ENCODE measurements at regions not wholly inside any gene's neighbourhood (a gene's known extent, or its start where the extent isn't known, plus 50 kb on each side); places are given as distances from the start of the nearest gene placed in this dataset.

DNA sequence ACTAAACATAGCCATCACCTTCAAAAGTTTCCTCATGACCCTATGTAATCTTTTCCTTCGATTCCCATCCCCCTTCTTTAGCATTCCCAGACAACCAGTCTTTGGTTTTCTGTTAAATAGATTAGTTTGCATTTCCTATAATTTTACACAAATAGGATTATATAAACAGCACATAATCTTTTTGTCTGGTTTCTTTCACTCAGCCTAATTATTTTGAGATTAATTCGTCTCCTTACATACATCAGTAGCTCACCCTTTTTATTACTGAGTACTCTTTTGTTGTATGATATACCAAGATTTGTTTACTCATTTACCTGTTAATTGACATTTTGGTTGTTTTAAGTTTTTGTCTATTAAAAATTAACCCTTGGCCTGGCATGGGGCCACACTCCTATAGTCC is 354.7 kb upstream of the CHRM2 start:
- H3K27ac Mint-ChIP-seq: no peak overlapping the region
- no peaks in the 10 kb centered on the region for H3K4me1 Mint-ChIP-seq (ENCODE audit: low read depth)
- no peaks in the 10 kb centered on the region; the same call in 1 of the 2 replicates for H3K27me3 Mint-ChIP-seq (ENCODE audit: insufficient read depth)
- DNase-seq: no peak
- TF ChIP-seq CTCF (IDR thresholded peaks at IDR 0.05): no peak
- no peaks in the 10 kb centered on the region; the same call in 1 of the 2 replicates for H3K36me3 Mint-ChIP-seq (ENCODE audit: low read depth)
- peaks cover 24% of the 10 kb centered on the region for H3K9me3 Mint-ChIP-seq
- no peak overlapping the region for H3K4me3 Mint-ChIP-seq

DNA sequence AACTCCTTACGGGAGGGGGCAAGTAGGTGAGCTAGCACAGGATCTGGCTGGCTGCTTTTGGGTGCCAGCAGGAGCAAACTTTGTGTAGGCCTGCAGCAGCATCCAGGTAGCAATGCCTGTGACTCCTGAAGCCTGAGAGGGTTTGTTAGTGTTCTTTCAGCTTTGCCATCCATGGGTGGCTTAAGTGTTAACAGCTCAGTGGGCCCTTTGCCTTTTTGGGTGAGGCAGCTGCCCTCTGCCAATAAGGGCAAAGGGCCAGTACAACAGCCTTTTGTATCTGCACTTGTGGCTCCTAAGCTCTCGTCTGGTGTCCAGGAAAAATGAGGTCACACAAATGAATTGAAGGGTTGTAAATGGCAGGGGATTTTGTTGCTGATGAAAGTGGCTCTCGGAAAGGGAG is 359.0 kb upstream of the CHRM2 start:
- no peaks in the 10 kb centered on the region for H3K4me1 Mint-ChIP-seq (ENCODE audit: low read depth)
- DNase-seq: no peak
- no peaks in the 10 kb centered on the region; the same call in 1 of the 2 replicates for H3K27me3 Mint-ChIP-seq (ENCODE audit: insufficient read depth)
- peaks cover 12% of the 10 kb centered on the region for H3K9me3 Mint-ChIP-seq
- H3K27ac Mint-ChIP-seq: no peak overlapping the region
- TF ChIP-seq CTCF (IDR thresholded peaks at IDR 0.05): no peak
- H3K4me3 Mint-ChIP-seq: no peak overlapping the region
- H3K36me3 Mint-ChIP-seq (ENCODE audit: low read depth): no peaks in the 10 kb centered on the region; the same call in 1 of the 2 replicates

GRCh38 chr7:136502162-136502561 is 366.3 kb upstream of the CHRM2 start:
- Mint-ChIP-seq H3K36me3 (ENCODE audit: low read depth) (0 out of 2 replicates have a peak, but pooled peaks cover 4% of the 10 kb centered on the region), H3K9me3 (peaks cover 12% of the 10 kb centered on the region), H3K4me3 (no peak overlapping the region), H3K4me1 (ENCODE audit: low read depth) (no peaks in the 10 kb centered on the region; the same call in 1 of the 2 replicates), H3K27ac (no peak overlapping the region), H3K27me3 (ENCODE audit: insufficient read depth) (no peaks in the 10 kb centered on the region)
- DNase-seq: no peak
- TF ChIP-seq CTCF (IDR thresholded peaks at IDR 0.05): no peak

DNA sequence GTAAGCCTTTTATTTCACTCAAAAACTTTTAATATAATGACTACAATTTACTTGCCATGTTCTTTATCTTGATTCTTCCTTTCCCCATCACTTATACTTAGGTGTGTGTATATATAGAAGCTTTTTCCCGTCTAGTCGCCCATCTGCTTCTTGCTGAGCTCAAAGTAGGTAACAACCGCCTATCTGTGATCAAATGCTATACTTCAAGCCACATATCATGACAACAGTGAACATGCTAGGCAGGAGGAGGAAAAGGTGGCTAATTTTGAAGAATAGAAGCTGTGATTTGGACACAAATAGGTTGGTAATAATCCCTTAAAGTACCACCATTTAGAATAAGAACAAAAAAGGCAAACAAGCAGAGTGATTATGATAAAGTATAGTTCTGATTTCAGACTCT is 367.3 kb upstream of the CHRM2 start:
- Mint-ChIP-seq H3K27ac (no peak overlapping the region), H3K4me1 (ENCODE audit: low read depth) (no peaks in the 10 kb centered on the region; the same call in 1 of the 2 replicates), H3K36me3 (ENCODE audit: low read depth) (0 out of 2 replicates have a peak, but pooled peaks cover 4% of the 10 kb centered on the region), H3K27me3 (ENCODE audit: insufficient read depth) (no peaks in the 10 kb centered on the region), H3K4me3 (no peak overlapping the region), H3K9me3 (peaks cover 12% of the 10 kb centered on the region)
- DNase-seq: no peak
- no peak for TF ChIP-seq CTCF (IDR thresholded peaks at IDR 0.05)

DNA sequence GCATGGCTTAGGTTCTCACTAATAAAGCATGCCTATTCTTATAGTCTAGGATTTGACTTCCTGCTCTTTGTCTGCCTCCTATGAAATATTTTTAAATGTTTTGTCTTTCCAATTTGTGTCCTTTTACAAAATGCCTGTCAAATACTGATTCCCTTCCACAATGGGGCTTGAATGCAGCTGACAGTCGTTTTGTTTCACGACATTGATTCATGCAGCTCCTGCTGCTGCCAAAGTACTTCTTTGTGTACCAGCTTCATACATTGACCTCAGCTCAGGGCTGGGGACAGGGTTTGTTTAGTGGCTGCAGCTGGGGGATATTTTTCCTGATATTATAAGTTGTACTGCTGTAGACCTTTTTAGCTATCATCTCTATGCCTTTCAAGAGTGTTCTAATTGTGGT is 371.9 kb upstream of the CHRM2 start:
- Mint-ChIP-seq H3K4me1 (ENCODE audit: low read depth) (peaks cover 5% of the 10 kb centered on the region; the same call in 1 of the 2 replicates), H3K4me3 (no peak overlapping the region), H3K27ac (no peak overlapping the region), H3K36me3 (ENCODE audit: low read depth) (peaks cover 4% of the 10 kb centered on the region; the same call in 1 of the 2 replicates), H3K27me3 (ENCODE audit: insufficient read depth) (peaks cover 2% of the 10 kb centered on the region; the same call in 1 of the 2 replicates), H3K9me3 (peaks cover 17% of the 10 kb centered on the region)
- no peak for TF ChIP-seq CTCF (IDR thresholded peaks at IDR 0.05)
- DNase-seq: no peak
